HepG2 (cell line): ENCODE measurements at regions not wholly inside any gene's neighbourhood (a gene's known extent, or its start where the extent isn't known, plus 50 kb on each side); places are given as distances from the start of the nearest gene placed in this dataset.

Source experiments
- ATF6 ChIP-seq: sonication (generic); formaldehyde crosslinking; conservative IDR thresholded peaks from 2 replicates; pipeline ENCODE4 v1.4.0; 2020; ENCODE audit warnings: missing genetic modification reagents
- ATF7-NPFF ChIP-seq: sonication (generic); formaldehyde crosslinking; IDR thresholded peaks from 2 replicates; pipeline ENCODE4 v1.8.1; 2023; ENCODE audit warnings: mild to moderate bottlenecking, low read depth, missing genetic modification reagents, moderate library complexity
- BCLAF1 ChIP-seq: fragments of 450-650 bp; IDR thresholded peaks from 2 replicates; pipeline ENCODE4 v1.6.1; 2017; ENCODE audit warnings: mild to moderate bottlenecking
- GABPA ChIP-seq, 2 experiments: IDR thresholded peaks; 2 replicates each; pipeline ENCODE4 v1.6.1; 2011 to 2016; ENCODE audit warnings: low read depth in 2 of 2, low read length in 1 of 2, missing biosample characterization in 1 of 2, missing genetic modification characterization in 1 of 2
- GATA4 ChIP-seq: sonication (generic); IDR thresholded peaks from 2 replicates; pipeline ENCODE4 v1.6.1; 2016; ENCODE audit warnings: antibody characterized with exemption, low read depth, borderline replicate concordance
- MIER3 ChIP-seq: IDR thresholded peaks from 2 replicates; pipeline ENCODE4 v1.6.1; 2016; ENCODE audit warnings: missing compliant biosample characterization, borderline replicate concordance
- MTF2 ChIP-seq: sonication (generic); formaldehyde crosslinking; IDR thresholded peaks from 2 replicates; pipeline ENCODE4 v1.5.0; 2020; ENCODE audit warnings: missing genetic modification reagents, borderline replicate concordance
- MXD4 ChIP-seq: IDR thresholded peaks from 2 replicates; pipeline ENCODE4 v1.6.1; 2016; ENCODE audit warnings: mild to moderate bottlenecking, missing biosample characterization, missing genetic modification reagents
- NBN ChIP-seq: fragments of 450-650 bp; conservative IDR thresholded peaks from 2 replicates; pipeline ENCODE4 v1.6.1; 2017
- PAX8 ChIP-seq: sonication (generic); formaldehyde crosslinking; IDR thresholded peaks from 2 replicates; pipeline ENCODE4 v1.8.0; 2022; ENCODE audit warnings: mild to moderate bottlenecking, missing genetic modification reagents, borderline replicate concordance
- SAP130 ChIP-seq: IDR thresholded peaks from 2 replicates; pipeline ENCODE4 v1.6.1; 2016; ENCODE audit warnings: low read depth
- STAG1 ChIP-seq: sonication (generic); formaldehyde crosslinking; IDR thresholded peaks from 2 replicates; pipeline ENCODE4 v1.4.0; 2020; ENCODE audit warnings: missing genetic modification reagents
- STAT5B ChIP-seq: sonication (generic); formaldehyde crosslinking; IDR thresholded peaks from 2 replicates; pipeline ENCODE4 v1.4.0; 2020; ENCODE audit warnings: missing genetic modification reagents
- TAF1 ChIP-seq: sonication (generic); formaldehyde crosslinking; IDR thresholded peaks from 2 replicates; pipeline ENCODE4 v1.4.0; 2020; ENCODE audit warnings: missing genetic modification reagents
- THAP9 ChIP-seq: sonication (generic); formaldehyde crosslinking; IDR thresholded peaks from 2 replicates; pipeline ENCODE4; 2020; ENCODE audit warnings: missing genetic modification reagents, mild to moderate bottlenecking, borderline replicate concordance
- XBP1 ChIP-seq: sonication (generic); formaldehyde crosslinking; IDR thresholded peaks from 2 replicates; pipeline ENCODE4 v1.5.0; 2020; ENCODE audit warnings: missing genetic modification reagents
- ZKSCAN5 ChIP-seq: sonication (generic); formaldehyde crosslinking; IDR thresholded peaks from 2 replicates; pipeline ENCODE4 v1.5.1; 2020; ENCODE audit warnings: mild to moderate bottlenecking, missing genetic modification reagents
- ZNF235 ChIP-seq: sonication (generic); formaldehyde crosslinking; IDR thresholded peaks from 2 replicates; pipeline ENCODE4 v1.8.1; 2023; ENCODE audit warnings: mild to moderate bottlenecking, missing genetic modification reagents, borderline replicate concordance
- ZNF276 ChIP-seq: sonication (generic); formaldehyde crosslinking; IDR thresholded peaks from 2 replicates; pipeline ENCODE4 v1.4.0; 2020; ENCODE audit warnings: mild to moderate bottlenecking, low read depth, missing genetic modification reagents
- ZNF598 ChIP-seq: sonication (generic); formaldehyde crosslinking; IDR thresholded peaks from 2 replicates; pipeline ENCODE4 v1.5.1; 2020; ENCODE audit warnings: mild to moderate bottlenecking, missing genetic modification reagents, borderline replicate concordance
- ZNF746 ChIP-seq: sonication (generic); formaldehyde crosslinking; IDR thresholded peaks from 2 replicates; pipeline ENCODE4 v1.8.0; 2022; ENCODE audit warnings: mild to moderate bottlenecking, missing genetic modification reagents

- no peak for TF ChIP-seq THAP9
- TF ChIP-seq BCLAF1 = no peak
- TF ChIP-seq NBN = no peak
- peak; percentile 84; the same call in 1 of the 2 replicates for TF ChIP-seq GATA4
- TF ChIP-seq TAF1 (CRISPR knock-in tag) = peak; percentile 74
- peak; percentile 44 for TF ChIP-seq STAG1 (CRISPR knock-in tag)
- no peak for TF ChIP-seq STAT5B (CRISPR knock-in tag)
- TF ChIP-seq ZKSCAN5 (CRISPR knock-in tag) = no peak
- TF ChIP-seq ATF7-NPFF = peak; percentile 40; the same call in 1 of the 2 replicates
- TF ChIP-seq MIER3 = peak; percentile 97
- TF ChIP-seq MTF2 (CRISPR knock-in tag) = peak; percentile 96
- TF ChIP-seq ZNF276 (CRISPR knock-in tag) = no peak
- TF ChIP-seq ZNF598 (CRISPR knock-in tag) = no peak; the same call in 1 of the 2 replicates
- TF ChIP-seq MXD4 (CRISPR knock-in tag) = peak; percentile 83
- no peak for TF ChIP-seq XBP1 (CRISPR knock-in tag)
- TF ChIP-seq ATF6 (CRISPR knock-in tag) = peak; percentile 79; the same call in 1 of the 2 replicates
- peak; percentile 82; the same call in 1 of the 2 replicates for TF ChIP-seq PAX8 (CRISPR knock-in tag)
- TF ChIP-seq ZNF746 (CRISPR knock-in tag) = peak; percentile 73; the same call in 1 of the 2 replicates
- no peak for TF ChIP-seq GABPA (IDR thresholded peaks at IDR 0.05; ENCODE audit: low read depth, low read length)
- peak; percentile 52; the same call in 1 of the 2 replicates for TF ChIP-seq GABPA (CRISPR knock-in tag; IDR thresholded peaks at IDR 0.05; ENCODE audit: low read depth)
- TF ChIP-seq SAP130 (CRISPR knock-in tag) = peak; percentile 97
- no peak for TF ChIP-seq ZNF235 (CRISPR knock-in tag)
These were observed 136.8 kb downstream of the OLIG3 start (continued) for GRCh38 chr6:137357263-137357947.
